Neural cell (in vitro differentiated cells): ENCODE measurements at regions not wholly inside any gene's neighbourhood (a gene's known extent, or its start where the extent isn't known, plus 50 kb on each side); places are given as distances from the start of the nearest gene placed in this dataset.

ENCODE experiments used
- CTCF ChIP-seq: fragments of 450-650 bp; IDR thresholded peaks from 2 replicates; pipeline ENCODE4 v1.5.1; 2014; ENCODE audit warnings: antibody characterized with exemption, mild to moderate bottlenecking, moderate library complexity; ENCODE audit not compliant: poor library complexity, severe bottlenecking
- EZH2 ChIP-seq: fragments of 200-600, 300-800 bp; shearing (Covaris generic), sonication (generic); IDR thresholded peaks from 2 replicates; pipeline ENCODE4 v1.6.1; 2014; ENCODE audit warnings: antibody characterized with exemption, low read length, borderline replicate concordance, mild to moderate bottlenecking; ENCODE audit not compliant: insufficient read depth, poor library complexity, severe bottlenecking
- POLR2AphosphoS5 ChIP-seq: IDR thresholded peaks from 2 replicates; pipeline ENCODE4 v1.6.1; 2012
- REST ChIP-seq: IDR thresholded peaks from 2 replicates; pipeline ENCODE4 v1.6.1; 2012; ENCODE audit warnings: borderline replicate concordance
- SMC3 ChIP-seq: fragments of 450-650 bp; conservative IDR thresholded peaks from 2 replicates; pipeline ENCODE4 v1.6.1; 2014; ENCODE audit warnings: antibody characterized with exemption, mild to moderate bottlenecking, moderate library complexity; ENCODE audit not compliant: poor library complexity
- TAF1 ChIP-seq: IDR thresholded peaks from 2 replicates; pipeline ENCODE4 v1.6.1; 2012; ENCODE audit warnings: low read depth

- TF ChIP-seq CTCF (no peak), REST (no peak), TAF1 (no peak), POLR2AphosphoS5 (no peak), SMC3 (no peak), EZH2 (no peak)
Observed at GRCh38 chr9:65426231-65426630, 141.2 kb upstream of the FOXD4L5 start.
